Endothelial cell of umbilical vein (primary cell): ENCODE measurements at regions not wholly inside any gene's neighbourhood (a gene's known extent, or its start where the extent isn't known, plus 50 kb on each side); places are given as distances from the start of the nearest gene placed in this dataset.

Source experiments
- BruUV-seq: library from RNA; stranded (reverse); fragments of 400-500 nt; replicated peaks from 2 replicates; lab custom pipeline; 2021; lab: Mats Ljungman, UMichigan
- CTCF ChIA-PET: fragments of 300-600, 350-600 bp; sonication (Branson Sonifier 250); formaldehyde crosslinking; loops from one replicate; lab custom pipeline; 2021; ENCODE audit warnings: antibody characterized with exemption, inconsistent platforms; lab: Charles Lee
- POLR2A ChIA-PET: fragments of 300-600, 350-600 bp; sonication (Branson Sonifier 250); formaldehyde crosslinking; loops from one replicate; lab custom pipeline; 2021; ENCODE audit warnings: antibody characterized with exemption, inconsistent platforms; lab: Charles Lee
- DNase-seq: peaks from one replicate; pipeline ENCODE4 v3.0.0-alpha.2; 2011; ENCODE audit warnings: low read depth, low spot score
- FAIRE-seq: peaks from 2 replicates; lab custom pipeline; 2011; peaks lifted over from hg19 to GRCh38; lab: Jason Lieb, UNC
- H2AFZ ChIP-seq: 2 replicates; pipeline ENCODE4 v1.6.0; 2012; ENCODE audit warnings: low read depth, low read length, control low read depth, inconsistent platforms
- H3K27ac ChIP-seq: 2 replicates; pipeline ENCODE4 v1.5.1; 2011; ENCODE audit warnings: low read depth, mild to moderate bottlenecking, control low read depth, low read length, moderate library complexity; ENCODE audit not compliant: insufficient read depth
- H3K27me3 ChIP-seq, 2 experiments: 2 replicates each; pipeline versions ENCODE4 v1.6.0 to v1.6.1; 2011; ENCODE audit warnings: low read length in 2 of 2, mixed read lengths in 1 of 2; ENCODE audit not compliant: control insufficient read depth in 2 of 2, insufficient read depth in 2 of 2
- H3K36me3 ChIP-seq, 2 experiments: 2 replicates in 1 of 2; 3 replicates in 1 of 2; pipeline ENCODE4 v1.5.1; 2011; ENCODE audit warnings: low read length in 2 of 2, mild to moderate bottlenecking in 1 of 2, moderate library complexity in 1 of 2; ENCODE audit not compliant: control insufficient read depth in 2 of 2, insufficient read depth in 2 of 2; ENCODE audit errors: extremely low read depth in 1 of 2
- H3K4me1 ChIP-seq: 3 replicates; pipeline ENCODE4 v1.5.1; 2011; ENCODE audit warnings: mild to moderate bottlenecking, low read length; ENCODE audit not compliant: control insufficient read depth, insufficient read depth; ENCODE audit errors: extremely low read depth
- H3K4me2 ChIP-seq: 2 replicates; pipeline ENCODE4 v1.6.1; 2011; ENCODE audit warnings: low read length, control low read depth, mixed read lengths; ENCODE audit not compliant: insufficient read depth
- H3K4me3 ChIP-seq, 3 experiments: fragments of 200-600 bp in 1 of 3; sonication (generic), shearing (Covaris generic) in 1 of 3; replicated peaks in 1 of 3; 2 replicates each; pipeline ENCODE4 v1.5.1; 2011 to 2016; ENCODE audit warnings: control low read depth in 3 of 3, low read length in 3 of 3, mild to moderate bottlenecking in 2 of 3, inconsistent platforms in 1 of 3, low read depth in 1 of 3, moderate library complexity in 1 of 3; ENCODE audit not compliant: insufficient read depth in 1 of 3
- H3K79me2 ChIP-seq: 2 replicates; pipeline ENCODE4 v1.6.0; 2012; ENCODE audit warnings: low read length, inconsistent platforms; ENCODE audit not compliant: control insufficient read depth, insufficient read depth
- H3K9ac ChIP-seq: replicated peaks from 2 replicates; pipeline ENCODE3; 2011; ENCODE audit warnings: low read length, control low read depth; ENCODE audit not compliant: insufficient read depth; ENCODE audit errors: extremely low read depth
- H3K9me1 ChIP-seq: replicated peaks from 3 replicates; pipeline ENCODE4 v1.6.0; 2011; ENCODE audit warnings: mild to moderate bottlenecking, low read length; ENCODE audit not compliant: control insufficient read depth, insufficient read depth; ENCODE audit errors: extremely low read depth
- H3K9me3 ChIP-seq: replicated peaks from 2 replicates; pipeline ENCODE4 v1.5.1; 2012; ENCODE audit warnings: low read length, inconsistent platforms; ENCODE audit not compliant: control insufficient read depth, insufficient read depth
- H4K20me1 ChIP-seq: replicated peaks from 2 replicates; pipeline ENCODE3; 2011; ENCODE audit warnings: mild to moderate bottlenecking, low read length; ENCODE audit not compliant: control insufficient read depth, insufficient read depth; ENCODE audit errors: extremely low read depth
- EZH2 ChIP-seq: IDR thresholded peaks from 2 replicates; pipeline ENCODE4 v1.6.1; 2012; ENCODE audit warnings: borderline replicate concordance, low read depth, mild to moderate bottlenecking, moderate library complexity, low read length, inconsistent platforms; ENCODE audit not compliant: severe bottlenecking
- FOS ChIP-seq: IDR thresholded peaks from 2 replicates; pipeline ENCODE4 v1.6.1; 2011; ENCODE audit warnings: mild to moderate bottlenecking, low read length, moderate library complexity, borderline replicate concordance; ENCODE audit not compliant: insufficient read depth
- GATA2 ChIP-seq: IDR thresholded peaks from 2 replicates; pipeline ENCODE4 v1.7.0; 2011; ENCODE audit warnings: low read depth, mild to moderate bottlenecking, moderate library complexity, mixed read lengths, low read length; ENCODE audit not compliant: insufficient read length, insufficient read depth
- JUN ChIP-seq: IDR thresholded peaks from 2 replicates; pipeline ENCODE4 v1.6.1; 2011; ENCODE audit warnings: borderline replicate concordance, low read depth; ENCODE audit not compliant: insufficient read length, insufficient read depth
- MYC ChIP-seq: IDR thresholded peaks from one replicate; pipeline ENCODE4 v1.6.1; 2011; ENCODE audit warnings: mild to moderate bottlenecking, low read depth, low read length
- POLR2A ChIP-seq: IDR thresholded peaks from 2 replicates; pipeline ENCODE4 v1.6.1; 2012; ENCODE audit warnings: low read depth, mild to moderate bottlenecking, control low read depth, low read length
- POLR2AphosphoS5 ChIP-seq: IDR thresholded peaks from 2 replicates; pipeline ENCODE4 v1.6.1; 2012; ENCODE audit warnings: low read depth, mild to moderate bottlenecking, control low read depth, low read length, moderate library complexity; ENCODE audit not compliant: insufficient read depth
- dilution Hi-C: fragments of 300-500 bp; cut with MboI; formaldehyde crosslinking; loops from one replicate; pipeline ENCODE4 v1.15.0; 2019; ENCODE audit warnings: low sequenced_read_pairs; ENCODE audit not compliant: extremely low pct_ligation_motif_present
- intact Hi-C: fragments of 100-400 bp; cut with micrococcal nuclease; formaldehyde crosslinking; loops from one replicate; pipeline ENCODE4 v1.10.0; 2022
- TF ChIP-seq, protein P1 (sequence below): IDR thresholded peaks from 2 replicates; pipeline ENCODE4 v1.6.1; 2011; ENCODE audit not compliant: insufficient read depth, insufficient read length
- TF ChIP-seq, protein P2 (sequence below), 2 donors: IDR thresholded peaks; 1 replicate in 1 of 2; 2 replicates in 1 of 2; pipeline ENCODE4 v1.5.1; 2011; ENCODE audit warnings: low read length in 2 of 2, mild to moderate bottlenecking in 2 of 2, moderate library complexity in 2 of 2, control low read depth in 1 of 2, inconsistent platforms in 1 of 2, low read depth in 1 of 2; ENCODE audit not compliant: insufficient read depth in 1 of 2; ENCODE audit errors: extremely low read depth in 1 of 2

DNA sequence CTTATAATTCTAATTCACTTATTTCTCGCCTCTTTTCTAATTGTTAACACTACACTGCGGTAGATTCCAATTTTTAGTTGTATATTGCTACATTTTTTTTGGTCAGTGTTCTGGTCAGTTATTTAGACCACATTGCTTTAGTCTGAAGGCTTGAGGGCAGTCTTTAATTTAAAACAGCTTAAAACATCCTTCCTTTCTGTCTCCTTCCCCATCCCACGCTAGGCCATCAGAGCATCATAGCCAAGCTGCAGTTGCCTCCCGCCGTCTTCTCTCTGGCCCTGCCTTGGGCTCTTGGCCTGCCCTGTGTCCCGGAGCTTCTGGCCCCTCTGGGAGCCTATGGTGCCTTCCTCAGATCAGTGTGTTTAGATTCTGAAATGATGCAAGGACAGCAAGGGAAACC is 52.6 kb upstream of the GLI2 start:
- H3K27ac ChIP-seq, result no peak overlapping the region
- H3K27me3 ChIP-seq, result peaks cover 8 to 9% of the 10 kb centered on the region in 2 experiments
- BruUV-seq, result no TSS peak
- intact Hi-C loops (loop anchor here (5.0 kb wide), 1 partner anchor 476 kb away; no protein-coding TSS in a partner anchor), dilution Hi-C loops (no loop called here)
- H3K9ac ChIP-seq, result no peak overlapping the region
- H2AFZ ChIP-seq, result no peak overlapping the region
- no peak for TF ChIP-seq JUN
- no peak for TF ChIP-seq POLR2A
- TF ChIP-seq, protein P1, sequence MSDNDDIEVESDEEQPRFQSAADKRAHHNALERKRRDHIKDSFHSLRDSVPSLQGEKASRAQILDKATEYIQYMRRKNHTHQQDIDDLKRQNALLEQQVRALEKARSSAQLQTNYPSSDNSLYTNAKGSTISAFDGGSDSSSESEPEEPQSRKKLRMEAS, result no peak
- TF ChIP-seq, protein P2, sequence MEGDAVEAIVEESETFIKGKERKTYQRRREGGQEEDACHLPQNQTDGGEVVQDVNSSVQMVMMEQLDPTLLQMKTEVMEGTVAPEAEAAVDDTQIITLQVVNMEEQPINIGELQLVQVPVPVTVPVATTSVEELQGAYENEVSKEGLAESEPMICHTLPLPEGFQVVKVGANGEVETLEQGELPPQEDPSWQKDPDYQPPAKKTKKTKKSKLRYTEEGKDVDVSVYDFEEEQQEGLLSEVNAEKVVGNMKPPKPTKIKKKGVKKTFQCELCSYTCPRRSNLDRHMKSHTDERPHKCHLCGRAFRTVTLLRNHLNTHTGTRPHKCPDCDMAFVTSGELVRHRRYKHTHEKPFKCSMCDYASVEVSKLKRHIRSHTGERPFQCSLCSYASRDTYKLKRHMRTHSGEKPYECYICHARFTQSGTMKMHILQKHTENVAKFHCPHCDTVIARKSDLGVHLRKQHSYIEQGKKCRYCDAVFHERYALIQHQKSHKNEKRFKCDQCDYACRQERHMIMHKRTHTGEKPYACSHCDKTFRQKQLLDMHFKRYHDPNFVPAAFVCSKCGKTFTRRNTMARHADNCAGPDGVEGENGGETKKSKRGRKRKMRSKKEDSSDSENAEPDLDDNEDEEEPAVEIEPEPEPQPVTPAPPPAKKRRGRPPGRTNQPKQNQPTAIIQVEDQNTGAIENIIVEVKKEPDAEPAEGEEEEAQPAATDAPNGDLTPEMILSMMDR (IDR thresholded peaks at IDR 0.05; ENCODE audit: extremely low read depth in 1 of 2, insufficient read depth in 1 of 2, low read depth in 1 of 2, low read length in 2 of 2), result no peak
- no peak for TF ChIP-seq FOS
- no peak for TF ChIP-seq POLR2AphosphoS5
- no peak for TF ChIP-seq MYC
- TF ChIP-seq EZH2, result no peak
- TF ChIP-seq GATA2, result no peak
- H3K4me1 ChIP-seq, result no peaks in the 10 kb centered on the region
- H3K36me3 ChIP-seq, result no peaks in the 10 kb centered on the region
- H3K4me2 ChIP-seq, result no peak overlapping the region
- H3K9me3 ChIP-seq, result no peaks in the 10 kb centered on the region
- FAIRE-seq (no peak), DNase-seq (no peak)
- H4K20me1 ChIP-seq, result no peaks in the 10 kb centered on the region
- CTCF ChIA-PET, result interaction anchor here (1.1 to 5.8 kb wide), 4 partner anchors 336 to 397 kb away, joined by 4 to 148 read pairs (median 32); no protein-coding TSS in a partner anchor
- no peak overlapping the region for H3K4me3 ChIP-seq
- no peaks in the 10 kb centered on the region for H3K79me2 ChIP-seq
- POLR2A ChIA-PET, result no interaction called here
- H3K9me1 ChIP-seq, result no peaks in the 10 kb centered on the region
